WTC11 (cell line): ENCODE measurements at regions not wholly inside any gene's neighbourhood (a gene's known extent, or its start where the extent isn't known, plus 50 kb on each side); places are given as distances from the start of the nearest gene placed in this dataset.

Source experiments
- NR3C1 ChIP-seq: sonication (generic); formaldehyde crosslinking; conservative IDR thresholded peaks from 2 replicates; pipeline ENCODE4 v1.8.1; 2023; ENCODE audit warnings: low read depth, mild to moderate bottlenecking, missing genetic modification reagents
- USF1 ChIP-seq: sonication (generic); formaldehyde crosslinking; IDR thresholded peaks from 2 replicates; pipeline ENCODE4 v1.8.0; 2022; ENCODE audit warnings: mild to moderate bottlenecking, missing genetic modification reagents
- ZNF281 ChIP-seq: sonication (generic); formaldehyde crosslinking; IDR thresholded peaks from 2 replicates; pipeline ENCODE4 v1.8.0; 2023; ENCODE audit warnings: mild to moderate bottlenecking, missing genetic modification reagents
- TF ChIP-seq, protein P1 (sequence below): fragments of 200-600 bp; IDR thresholded peaks from 2 replicates; pipeline ENCODE4 v1.8.0; 2022; ENCODE audit warnings: antibody characterized with exemption

DNA sequence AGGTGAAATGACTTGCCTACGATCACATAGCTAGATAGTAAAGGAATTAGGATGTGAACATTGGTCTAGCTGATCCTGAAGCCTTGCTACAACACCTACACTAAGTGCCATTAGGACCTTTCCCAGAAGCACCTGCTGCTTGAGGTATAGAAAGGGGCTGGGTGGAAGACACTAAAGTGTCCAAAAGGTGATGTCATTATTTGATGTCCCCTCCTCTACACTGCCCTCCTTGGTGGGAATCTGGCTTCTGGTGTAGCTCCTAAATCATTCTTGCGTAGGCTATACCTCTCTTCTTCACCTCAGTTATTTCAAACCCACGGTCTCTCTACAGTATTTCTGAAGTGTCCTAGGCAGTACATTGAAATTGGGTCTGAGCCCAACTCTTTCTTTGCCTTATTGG lies 132.5 kb upstream of the FGGY start:
- TF ChIP-seq ZNF281 (CRISPR knock-in tag), result no peak
- TF ChIP-seq, protein P1, sequence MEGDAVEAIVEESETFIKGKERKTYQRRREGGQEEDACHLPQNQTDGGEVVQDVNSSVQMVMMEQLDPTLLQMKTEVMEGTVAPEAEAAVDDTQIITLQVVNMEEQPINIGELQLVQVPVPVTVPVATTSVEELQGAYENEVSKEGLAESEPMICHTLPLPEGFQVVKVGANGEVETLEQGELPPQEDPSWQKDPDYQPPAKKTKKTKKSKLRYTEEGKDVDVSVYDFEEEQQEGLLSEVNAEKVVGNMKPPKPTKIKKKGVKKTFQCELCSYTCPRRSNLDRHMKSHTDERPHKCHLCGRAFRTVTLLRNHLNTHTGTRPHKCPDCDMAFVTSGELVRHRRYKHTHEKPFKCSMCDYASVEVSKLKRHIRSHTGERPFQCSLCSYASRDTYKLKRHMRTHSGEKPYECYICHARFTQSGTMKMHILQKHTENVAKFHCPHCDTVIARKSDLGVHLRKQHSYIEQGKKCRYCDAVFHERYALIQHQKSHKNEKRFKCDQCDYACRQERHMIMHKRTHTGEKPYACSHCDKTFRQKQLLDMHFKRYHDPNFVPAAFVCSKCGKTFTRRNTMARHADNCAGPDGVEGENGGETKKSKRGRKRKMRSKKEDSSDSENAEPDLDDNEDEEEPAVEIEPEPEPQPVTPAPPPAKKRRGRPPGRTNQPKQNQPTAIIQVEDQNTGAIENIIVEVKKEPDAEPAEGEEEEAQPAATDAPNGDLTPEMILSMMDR, result no peak
- no peak for TF ChIP-seq NR3C1 (CRISPR knock-in tag)
- no peak for TF ChIP-seq USF1 (CRISPR knock-in tag)
